Uterus (tissue), 3 donors: ENCODE measurements at regions not wholly inside any gene's neighbourhood (a gene's known extent, or its start where the extent isn't known, plus 50 kb on each side); places are given as distances from the start of the nearest gene placed in this dataset.

Source experiments
- DNase-seq, 2 donors: peaks; one replicate each; pipeline ENCODE4 v3.0.0-alpha.2; 2019 to 2020
- H3K27ac ChIP-seq, 2 donors: fragments of 200-600 bp; sonication (generic); 1 replicate in 1 of 2; 2 replicates in 1 of 2; pipeline ENCODE4 v1.5.1; 2016 to 2018
- H3K27me3 ChIP-seq, 2 donors: fragments of 200-600 bp; sonication (generic); one replicate each; pipeline ENCODE4 v1.5.1; 2018 to 2019; ENCODE audit warnings: control low read depth in 1 of 2
- H3K36me3 ChIP-seq, 2 donors: fragments of 200-600 bp; sonication (generic); one replicate each; pipeline ENCODE4 v1.5.1; 2019; ENCODE audit warnings: control low read depth in 1 of 2
- H3K4me1 ChIP-seq, 2 donors: fragments of 200-600 bp; sonication (generic); one replicate each; pipeline ENCODE4 v1.5.1; 2018 to 2019; ENCODE audit warnings: control low read depth in 1 of 2
- H3K4me3 ChIP-seq, 2 donors: fragments of 200-600 bp; sonication (generic); 1 replicate in 1 of 2; 2 replicates in 1 of 2; pipeline ENCODE4 v1.5.1; 2018 to 2019; ENCODE audit warnings: mild to moderate bottlenecking in 1 of 2
- H3K9me3 ChIP-seq, 2 donors: fragments of 200-600 bp; sonication (generic); one replicate each; pipeline ENCODE4 v1.5.1; 2019; ENCODE audit warnings: control low read depth in 1 of 2
- POLR2A ChIP-seq, 2 donors: fragments of 450-650 bp; IDR thresholded peaks; one replicate each; pipeline ENCODE4 v1.6.1; 2016; ENCODE audit warnings: antibody characterized with exemption in 2 of 2, mild to moderate bottlenecking in 1 of 2, moderate library complexity in 1 of 2
- intact Hi-C: fragments of 100-400 bp; cut with DNase I; formaldehyde crosslinking; loops from one replicate; pipeline ENCODE4 v1.15.1; 2023; ENCODE audit warnings: low total_unique reads
- TF ChIP-seq, protein P1 (sequence below), 4 experiments: fragments of 200-600 bp in 2 of 4; fragments of 450-650 bp in 2 of 4; sonication (generic) in 2 of 4; IDR thresholded peaks; one replicate each; pipeline ENCODE4 v1.5.1; 2016 to 2019; ENCODE audit warnings: antibody characterized with exemption in 4 of 4, mild to moderate bottlenecking in 2 of 4, moderate library complexity in 1 of 4
- donor health status: DM: yes; HTN: yes; CAD: no.

DNA sequence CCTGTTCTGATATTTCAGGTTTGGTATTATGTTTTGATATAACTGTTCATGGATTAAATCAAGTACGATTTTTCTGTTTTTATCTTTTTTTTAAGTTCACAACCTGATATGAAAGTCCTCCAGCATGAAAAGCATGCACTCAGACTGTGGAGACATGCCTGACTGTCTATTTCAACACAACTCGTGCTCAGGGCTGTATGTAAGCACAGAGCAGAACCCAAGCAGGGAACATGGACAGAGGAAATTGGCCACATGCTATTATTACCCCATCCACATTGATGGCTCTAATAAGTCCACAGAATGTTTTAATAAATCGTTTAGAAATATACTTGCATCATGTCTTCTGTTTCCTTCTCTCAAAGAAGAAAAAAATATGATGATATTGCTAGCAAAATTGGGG is 730.4 kb downstream of the C6orf118 start:
- no peaks in the 10 kb centered on the region for H3K9me3 ChIP-seq
- H3K27me3 ChIP-seq: no peaks in the 10 kb centered on the region
- H3K36me3 ChIP-seq: no peaks in the 10 kb centered on the region
- DNase-seq: no peak
- TF ChIP-seq, protein P1, sequence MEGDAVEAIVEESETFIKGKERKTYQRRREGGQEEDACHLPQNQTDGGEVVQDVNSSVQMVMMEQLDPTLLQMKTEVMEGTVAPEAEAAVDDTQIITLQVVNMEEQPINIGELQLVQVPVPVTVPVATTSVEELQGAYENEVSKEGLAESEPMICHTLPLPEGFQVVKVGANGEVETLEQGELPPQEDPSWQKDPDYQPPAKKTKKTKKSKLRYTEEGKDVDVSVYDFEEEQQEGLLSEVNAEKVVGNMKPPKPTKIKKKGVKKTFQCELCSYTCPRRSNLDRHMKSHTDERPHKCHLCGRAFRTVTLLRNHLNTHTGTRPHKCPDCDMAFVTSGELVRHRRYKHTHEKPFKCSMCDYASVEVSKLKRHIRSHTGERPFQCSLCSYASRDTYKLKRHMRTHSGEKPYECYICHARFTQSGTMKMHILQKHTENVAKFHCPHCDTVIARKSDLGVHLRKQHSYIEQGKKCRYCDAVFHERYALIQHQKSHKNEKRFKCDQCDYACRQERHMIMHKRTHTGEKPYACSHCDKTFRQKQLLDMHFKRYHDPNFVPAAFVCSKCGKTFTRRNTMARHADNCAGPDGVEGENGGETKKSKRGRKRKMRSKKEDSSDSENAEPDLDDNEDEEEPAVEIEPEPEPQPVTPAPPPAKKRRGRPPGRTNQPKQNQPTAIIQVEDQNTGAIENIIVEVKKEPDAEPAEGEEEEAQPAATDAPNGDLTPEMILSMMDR (IDR thresholded peaks at IDR 0.05): no peak
- no peak for TF ChIP-seq POLR2A (IDR thresholded peaks at IDR 0.05)
- no peak overlapping the region for H3K27ac ChIP-seq
- no peaks in the 10 kb centered on the region for H3K4me1 ChIP-seq
- no peak overlapping the region for H3K4me3 ChIP-seq
- intact Hi-C loops: no loop called here

DNA sequence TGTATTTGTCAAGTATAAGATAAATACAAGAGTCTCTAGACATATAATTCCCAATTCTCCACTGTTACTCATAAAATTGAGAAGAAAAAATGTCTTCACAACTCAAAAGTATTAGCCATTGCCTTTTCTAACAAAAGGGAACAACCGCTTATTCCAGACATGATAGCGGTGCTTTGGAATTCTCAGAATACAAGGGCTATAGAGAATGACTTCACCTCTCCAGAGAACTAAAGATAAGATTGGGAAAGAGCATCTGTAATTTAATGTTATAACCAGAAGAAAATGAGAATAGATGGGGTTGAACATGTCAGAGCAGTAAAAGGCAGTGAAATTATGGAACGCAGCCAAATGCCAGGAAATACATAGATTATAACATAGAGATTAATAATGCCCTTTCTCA is 730.8 kb downstream of the C6orf118 start:
- Histone ChIP-seq H3K4me3 (no peak overlapping the region), H3K27me3 (no peaks in the 10 kb centered on the region), H3K4me1 (no peaks in the 10 kb centered on the region), H3K36me3 (no peaks in the 10 kb centered on the region), H3K27ac (no peak overlapping the region), H3K9me3 (no peaks in the 10 kb centered on the region)
- no peak for TF ChIP-seq POLR2A (IDR thresholded peaks at IDR 0.05)
- TF ChIP-seq, protein P1 (IDR thresholded peaks at IDR 0.05): no peak
- intact Hi-C loops: no loop called here
- DNase-seq: no peak

DNA sequence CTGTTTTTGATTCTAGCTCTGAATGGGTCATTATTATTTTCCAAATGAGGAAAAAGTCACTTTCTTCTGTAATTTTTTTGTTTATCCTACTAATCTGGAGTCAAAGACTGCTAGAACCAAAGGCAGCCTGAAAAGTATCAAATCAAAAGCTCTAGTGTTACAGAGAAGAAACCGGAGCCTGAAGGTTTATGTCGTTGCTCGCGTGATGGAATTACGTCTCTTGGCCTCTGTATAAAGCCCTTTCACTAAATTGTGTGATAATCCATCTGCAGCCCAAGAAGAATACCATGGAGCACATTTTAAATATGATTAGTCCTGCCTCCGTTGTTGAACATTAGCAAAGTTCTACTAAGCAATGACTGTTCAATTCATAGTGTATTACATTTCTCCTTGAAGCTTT is 738.6 kb downstream of the C6orf118 start:
- Histone ChIP-seq H3K9me3 (no peaks in the 10 kb centered on the region), H3K4me3 (no peak overlapping the region), H3K27me3 (no peaks in the 10 kb centered on the region), H3K36me3 (no peaks in the 10 kb centered on the region), H3K4me1 (no peaks in the 10 kb centered on the region), H3K27ac (no peak overlapping the region)
- TF ChIP-seq POLR2A (IDR thresholded peaks at IDR 0.05): no peak
- TF ChIP-seq, protein P1 (IDR thresholded peaks at IDR 0.05): no peak
- intact Hi-C loops: no loop called here
- DNase-seq: no peak

DNA sequence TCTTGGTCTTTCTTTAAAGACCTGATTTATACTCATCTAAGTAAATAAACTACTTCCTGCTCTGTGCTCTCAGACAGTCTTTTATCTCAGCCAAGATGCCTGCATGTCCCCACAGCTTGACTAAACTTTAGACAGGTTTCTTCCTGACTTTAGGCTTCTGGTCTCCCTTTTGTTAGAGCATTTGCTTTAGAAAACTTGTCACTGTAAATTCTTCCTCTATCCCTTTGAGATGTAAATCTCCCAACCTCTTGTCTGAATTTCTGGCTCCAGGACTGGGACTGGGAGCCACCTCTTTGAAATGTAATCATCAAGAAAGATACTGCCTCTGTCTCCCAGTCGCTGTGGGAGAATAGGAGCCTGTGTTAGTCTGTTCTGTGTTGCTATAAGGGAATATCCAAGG is 739.9 kb downstream of the C6orf118 start:
- H3K27me3 ChIP-seq: no peaks in the 10 kb centered on the region
- no peaks in the 10 kb centered on the region for H3K36me3 ChIP-seq
- intact Hi-C loops: no loop called here
- TF ChIP-seq, protein P1 (IDR thresholded peaks at IDR 0.05): no peak
- no peak for TF ChIP-seq POLR2A (IDR thresholded peaks at IDR 0.05)
- no peaks in the 10 kb centered on the region for H3K4me1 ChIP-seq
- H3K4me3 ChIP-seq: no peak overlapping the region
- no peak overlapping the region for H3K27ac ChIP-seq
- no peak for DNase-seq
- H3K9me3 ChIP-seq: no peaks in the 10 kb centered on the region

DNA sequence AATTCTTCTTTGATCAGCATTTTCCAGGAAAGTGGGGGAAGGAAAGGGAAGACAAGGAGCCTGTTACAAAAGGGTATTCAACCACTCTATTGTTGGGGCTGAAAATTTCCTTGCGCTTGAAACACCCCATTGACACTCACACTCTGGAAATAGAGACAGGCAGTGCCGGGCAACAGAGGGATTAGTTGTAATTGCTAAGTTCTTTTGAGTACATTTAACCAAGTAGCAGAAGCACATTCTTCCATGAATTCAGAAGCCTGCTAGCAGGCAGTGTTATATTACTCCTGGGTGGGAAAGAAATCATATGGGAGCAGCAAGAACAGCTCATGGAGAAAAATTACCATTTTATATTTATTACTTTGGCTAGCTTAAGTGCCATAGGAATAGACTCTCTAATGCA is 745.5 kb downstream of the C6orf118 start:
- TF ChIP-seq POLR2A (IDR thresholded peaks at IDR 0.05): no peak
- TF ChIP-seq, protein P1 (IDR thresholded peaks at IDR 0.05): no peak
- no peaks in the 10 kb centered on the region for H3K4me1 ChIP-seq
- no peak for DNase-seq
- no peak overlapping the region for H3K27ac ChIP-seq
- H3K4me3 ChIP-seq: no peak overlapping the region
- no peaks in the 10 kb centered on the region for H3K9me3 ChIP-seq
- H3K36me3 ChIP-seq: no peaks in the 10 kb centered on the region
- intact Hi-C loops: no loop called here
- no peaks in the 10 kb centered on the region for H3K27me3 ChIP-seq
